Astrocyte (in vitro differentiated cells and primary cell): ENCODE measurements at regions not wholly inside any gene's neighbourhood (a gene's known extent, or its start where the extent isn't known, plus 50 kb on each side); places are given as distances from the start of the nearest gene placed in this dataset.
A peak's percentile ranks its signal among the peaks of the same experiment; 100 is the strongest.

ENCODE experiments used
- EZH2 ChIP-seq: IDR thresholded peaks from 2 replicates; pipeline ENCODE4 v1.6.1; 2012; ENCODE audit warnings: mild to moderate bottlenecking, low read length, inconsistent platforms; ENCODE audit not compliant: insufficient read depth
- TF ChIP-seq, protein P1 (sequence below): IDR thresholded peaks from 2 replicates; pipeline ENCODE4 v1.5.1; 2011; ENCODE audit warnings: low read depth, mild to moderate bottlenecking, inconsistent platforms, low read length, moderate library complexity; ENCODE audit not compliant: insufficient read depth

DNA sequence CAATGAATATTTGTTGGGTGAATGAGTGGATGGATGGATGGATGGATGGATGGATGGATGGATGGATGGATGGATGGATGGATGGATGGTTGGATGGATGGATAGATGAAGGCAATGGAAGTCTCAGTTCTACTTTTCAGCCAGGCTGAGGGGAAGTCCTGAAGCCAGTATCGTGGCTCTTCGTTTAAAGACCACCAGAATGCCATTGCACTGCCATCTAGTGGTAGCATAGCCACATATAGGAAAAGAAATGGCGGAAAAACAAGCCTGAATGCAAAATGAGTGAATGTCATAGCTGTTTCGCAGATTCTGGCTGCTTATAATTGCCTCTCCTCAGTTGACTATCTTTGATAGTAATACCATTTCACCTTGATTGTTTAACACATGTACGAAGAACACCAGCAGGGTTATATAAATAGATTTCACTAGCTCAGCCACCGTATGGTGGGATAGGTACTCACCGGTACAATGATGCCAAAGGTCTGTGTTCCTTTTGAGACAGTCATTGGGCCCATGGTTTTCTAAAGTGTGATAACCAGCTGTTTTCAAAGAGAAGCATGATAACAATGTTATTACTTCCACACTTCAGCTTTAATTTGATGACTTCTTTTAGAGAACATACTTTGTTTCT lies 62.3 kb upstream of the GREB1L start:
- TF ChIP-seq, protein P1, sequence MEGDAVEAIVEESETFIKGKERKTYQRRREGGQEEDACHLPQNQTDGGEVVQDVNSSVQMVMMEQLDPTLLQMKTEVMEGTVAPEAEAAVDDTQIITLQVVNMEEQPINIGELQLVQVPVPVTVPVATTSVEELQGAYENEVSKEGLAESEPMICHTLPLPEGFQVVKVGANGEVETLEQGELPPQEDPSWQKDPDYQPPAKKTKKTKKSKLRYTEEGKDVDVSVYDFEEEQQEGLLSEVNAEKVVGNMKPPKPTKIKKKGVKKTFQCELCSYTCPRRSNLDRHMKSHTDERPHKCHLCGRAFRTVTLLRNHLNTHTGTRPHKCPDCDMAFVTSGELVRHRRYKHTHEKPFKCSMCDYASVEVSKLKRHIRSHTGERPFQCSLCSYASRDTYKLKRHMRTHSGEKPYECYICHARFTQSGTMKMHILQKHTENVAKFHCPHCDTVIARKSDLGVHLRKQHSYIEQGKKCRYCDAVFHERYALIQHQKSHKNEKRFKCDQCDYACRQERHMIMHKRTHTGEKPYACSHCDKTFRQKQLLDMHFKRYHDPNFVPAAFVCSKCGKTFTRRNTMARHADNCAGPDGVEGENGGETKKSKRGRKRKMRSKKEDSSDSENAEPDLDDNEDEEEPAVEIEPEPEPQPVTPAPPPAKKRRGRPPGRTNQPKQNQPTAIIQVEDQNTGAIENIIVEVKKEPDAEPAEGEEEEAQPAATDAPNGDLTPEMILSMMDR, result peak; percentile 81
- no peak for TF ChIP-seq EZH2
